HG03342 (cell line): ENCODE measurements at regions not wholly inside any gene's neighbourhood (a gene's known extent, or its start where the extent isn't known, plus 50 kb on each side); places are given as distances from the start of the nearest gene placed in this dataset.
"Not testable (repeated sequence)": the region's sequence is repeated elsewhere in the genome, so short reads cannot be mapped to it uniquely, and the experiment has no call there.

ENCODE experiments used
- ATAC-seq: cut with Tn5 transposase; IDR thresholded peaks from one replicate; pipeline ENCODE4 v1.9.1; 2021; ENCODE audit warnings: mild to moderate bottlenecking, moderate library complexity; ENCODE audit not compliant: unreplicated experiment

DNA sequence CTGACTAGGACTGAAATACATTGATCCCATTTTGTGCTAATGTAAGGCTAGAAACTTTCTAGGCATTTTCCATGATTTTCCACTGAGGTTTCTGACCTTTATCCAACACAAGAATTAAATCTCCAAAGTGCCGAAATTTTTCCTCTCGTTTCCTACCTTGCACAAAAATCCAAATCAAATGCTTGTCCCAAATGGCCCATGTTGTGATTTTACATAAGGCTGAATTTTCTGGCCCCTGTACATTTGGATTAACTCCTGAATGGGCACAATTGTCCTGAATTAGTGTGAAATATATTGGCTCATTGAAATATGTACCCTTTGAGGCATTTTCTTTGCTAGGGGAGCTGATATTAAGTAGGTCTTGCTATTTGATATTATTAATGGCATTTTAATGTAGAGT, 105.6 kb upstream of the CBLB start:
- no peak for ATAC-seq

GRCh38 chr3:105976196-105976595, 107.4 kb upstream of the CBLB start:
- no peak for ATAC-seq

DNA sequence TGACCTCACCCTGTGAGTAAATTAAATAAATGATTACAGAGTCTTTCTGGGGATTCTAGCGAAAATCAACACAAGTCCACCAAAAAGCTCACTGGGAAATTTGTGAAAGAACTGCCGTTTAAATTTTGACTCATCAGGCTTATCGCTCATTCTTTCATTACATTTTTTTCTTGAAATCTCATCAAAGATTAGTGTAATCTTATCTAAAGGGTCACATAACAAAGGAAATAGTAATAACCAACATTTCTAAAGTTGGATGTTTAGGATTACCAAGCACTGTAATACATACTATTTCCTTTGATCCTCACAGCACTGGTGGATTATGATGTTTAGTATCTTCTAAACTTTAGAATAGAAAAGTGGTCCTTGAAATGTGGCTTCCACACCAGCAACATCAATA, 111.1 kb upstream of the CBLB start:
- ATAC-seq = no peak

- ATAC-seq = no peak
These were observed 113.4 kb upstream of the CBLB start for GRCh38 chr3:105982207-105982606.

DNA sequence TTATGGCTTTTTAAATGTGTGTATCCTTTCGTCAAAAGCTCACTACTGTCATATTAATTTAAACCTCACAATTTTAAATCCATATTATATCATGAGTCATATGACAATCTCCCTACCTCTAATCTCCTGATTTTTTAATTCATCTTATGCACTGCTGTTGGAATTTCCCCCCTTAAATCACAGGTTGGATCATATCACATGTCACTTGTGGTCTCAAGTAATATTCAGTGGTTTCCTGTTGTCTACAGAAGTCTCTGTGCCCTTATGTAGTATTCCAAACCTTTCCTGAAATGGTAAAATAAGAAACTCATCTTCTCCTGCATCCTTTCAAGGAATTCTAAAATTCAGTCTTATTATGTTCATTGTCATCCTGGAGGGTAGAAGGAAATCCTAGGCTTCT, 116.0 kb upstream of the CBLB start:
- ATAC-seq = no peak

DNA sequence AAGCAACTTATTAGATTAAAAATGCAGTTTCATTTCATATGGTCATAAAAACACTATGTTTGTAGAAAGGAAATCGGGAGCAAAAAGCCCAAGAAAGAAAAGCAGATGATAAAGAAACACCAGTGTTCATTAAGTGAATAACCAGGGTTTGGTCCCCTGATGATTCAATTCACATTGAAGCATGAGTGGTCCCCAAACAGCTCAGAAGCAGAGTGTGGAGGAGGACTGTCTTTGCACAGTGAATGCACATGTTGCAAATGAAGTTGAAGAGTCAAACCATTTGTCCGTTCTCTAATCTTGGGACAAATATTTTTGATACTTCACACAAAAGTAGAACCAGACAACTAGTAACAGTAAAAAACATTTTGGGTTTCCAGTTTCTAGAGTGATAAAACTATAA, 117.5 kb upstream of the CBLB start:
- ATAC-seq = not testable (repeated sequence)

DNA sequence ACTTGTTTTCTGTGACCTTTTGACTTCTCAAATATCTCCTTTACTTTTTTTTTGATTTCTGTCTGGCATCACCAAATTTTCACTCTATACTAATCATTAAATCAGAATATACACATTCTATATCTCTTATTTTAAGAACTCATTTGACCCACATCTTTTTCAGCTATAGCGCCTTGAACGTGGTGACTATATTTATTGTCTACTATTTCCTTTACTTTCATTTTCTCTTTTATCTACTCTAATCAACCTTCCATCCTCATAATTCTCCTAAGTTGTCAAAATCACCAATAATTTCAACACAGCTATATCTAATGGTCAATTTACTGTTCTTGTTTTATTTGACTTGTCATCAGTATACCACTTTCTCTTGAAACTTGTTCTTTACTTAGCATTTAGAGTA, 119.0 kb upstream of the CBLB start:
- no peak for ATAC-seq

DNA sequence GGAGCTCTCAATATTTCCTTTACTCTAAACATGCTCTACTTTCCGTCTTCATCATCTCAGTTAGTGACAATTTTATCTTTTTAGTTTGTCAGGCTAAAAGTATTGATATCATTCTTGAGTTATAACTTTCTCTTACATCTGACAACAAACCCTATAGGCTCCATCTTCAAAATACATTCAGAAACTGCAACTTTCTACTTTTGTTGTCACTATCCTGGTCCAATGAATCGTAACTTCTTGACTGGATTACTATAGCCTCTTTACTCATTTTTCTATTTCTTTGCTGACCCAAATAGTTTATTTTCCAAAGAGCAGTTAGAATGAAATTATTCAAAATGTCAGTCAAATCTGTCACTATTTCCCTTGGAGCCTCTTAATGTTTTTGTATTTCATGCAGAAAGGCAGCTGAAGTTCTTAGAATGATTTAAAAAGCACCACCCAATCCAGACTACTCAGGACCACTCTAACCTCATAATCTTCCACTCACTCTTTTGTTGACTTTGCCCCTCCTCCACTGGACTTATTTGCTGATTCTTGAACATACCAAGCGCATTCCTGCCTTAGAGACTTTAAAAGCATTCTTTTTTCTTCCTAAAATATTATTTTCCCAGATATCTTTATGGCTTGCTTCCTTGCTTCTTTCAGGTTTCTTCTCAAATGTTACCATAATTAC, 119.9 kb upstream of the CBLB start:
- no peak for ATAC-seq

- ATAC-seq = no peak
These were observed 128.0 kb upstream of the CBLB start for GRCh38 chr3:105996781-105997180.

DNA sequence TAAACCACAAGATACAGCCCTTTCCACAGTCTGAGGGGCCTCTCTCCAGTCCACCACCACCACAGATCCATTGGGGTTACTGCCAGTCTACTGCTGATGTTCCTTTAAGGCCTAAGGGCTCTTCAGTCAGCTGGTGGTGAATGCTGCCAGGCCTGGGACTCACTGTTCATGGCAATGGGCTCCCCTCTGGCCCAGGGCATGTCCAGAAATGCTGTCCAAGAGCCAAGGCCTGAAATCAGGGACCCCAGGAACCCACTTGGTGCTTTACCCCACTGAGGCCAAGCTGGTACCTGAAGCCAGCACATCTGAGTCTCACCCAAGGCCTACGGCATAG, 128.6 kb upstream of the CBLB start:
- ATAC-seq = no peak

- ATAC-seq = no peak
These were observed 129.2 kb upstream of the CBLB start for GRCh38 chr3:105997800-105998526.

GRCh38 chr3:105999856-106000255, 131.0 kb upstream of the CBLB start:
- no peak for ATAC-seq

DNA sequence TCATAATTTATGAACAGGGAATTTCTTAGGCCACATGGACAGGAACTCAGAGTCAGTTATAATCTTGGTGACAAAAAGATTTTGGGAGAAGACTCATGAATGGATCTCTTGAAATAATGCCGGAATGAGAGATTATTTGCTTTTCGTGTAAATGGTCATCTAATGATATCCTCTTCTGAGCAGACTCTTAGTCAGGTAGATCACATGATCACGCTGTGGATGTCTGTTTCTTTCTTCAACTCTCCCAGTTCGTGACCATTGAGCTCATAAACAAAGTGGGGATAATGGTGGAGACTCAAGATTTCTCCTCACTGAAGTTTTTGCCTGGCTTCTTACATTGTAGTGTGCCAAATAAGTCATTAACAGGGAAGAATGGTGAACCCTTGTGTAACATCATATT, 133.1 kb upstream of the CBLB start:
- no peak for ATAC-seq

DNA sequence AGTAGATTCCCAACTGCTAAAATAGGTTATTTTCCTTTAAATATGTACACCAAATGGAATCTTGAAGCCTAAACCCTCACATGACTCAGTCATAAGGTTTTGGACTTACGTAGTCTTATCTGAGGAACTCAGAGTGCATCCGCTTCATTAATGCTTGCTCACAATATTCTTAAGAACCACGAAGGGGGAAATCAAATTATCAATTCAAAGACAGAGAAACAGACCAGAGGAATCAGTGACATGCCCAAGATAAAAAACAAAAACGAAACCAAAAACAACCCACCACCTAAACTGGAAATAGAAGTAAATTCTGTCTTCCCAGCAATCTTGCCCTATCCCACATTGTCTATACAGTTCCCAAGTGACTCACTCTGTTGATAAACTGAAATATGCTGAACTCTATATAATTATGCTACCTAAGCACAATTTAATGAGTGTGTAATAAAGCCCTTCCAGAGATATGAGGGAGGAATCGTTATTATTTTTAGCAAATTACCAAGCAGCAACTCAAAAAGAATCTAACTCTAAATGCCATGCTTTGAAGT, 135.4 kb upstream of the CBLB start:
- ATAC-seq = no peak

DNA sequence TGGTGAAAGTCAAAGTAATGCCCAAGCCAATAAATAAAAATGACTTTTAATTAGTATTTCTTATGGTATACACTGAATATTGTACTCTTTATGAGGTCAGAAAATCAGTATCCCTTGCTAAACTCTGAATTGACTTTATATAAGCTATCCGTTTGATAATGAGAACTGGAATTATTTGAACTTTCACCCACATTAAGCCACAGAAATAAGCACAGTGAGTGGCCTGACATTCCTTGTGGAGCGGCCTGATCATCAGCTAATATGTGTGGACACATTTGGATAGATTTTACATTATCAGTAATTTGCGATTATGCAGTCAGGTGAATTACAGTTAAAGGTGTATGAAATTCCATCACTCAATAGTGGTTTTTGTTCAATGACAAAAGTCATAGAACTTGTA, 136.0 kb upstream of the CBLB start:
- ATAC-seq = no peak

GRCh38 chr3:106006001-106006400, 137.2 kb upstream of the CBLB start:
- no peak for ATAC-seq

DNA sequence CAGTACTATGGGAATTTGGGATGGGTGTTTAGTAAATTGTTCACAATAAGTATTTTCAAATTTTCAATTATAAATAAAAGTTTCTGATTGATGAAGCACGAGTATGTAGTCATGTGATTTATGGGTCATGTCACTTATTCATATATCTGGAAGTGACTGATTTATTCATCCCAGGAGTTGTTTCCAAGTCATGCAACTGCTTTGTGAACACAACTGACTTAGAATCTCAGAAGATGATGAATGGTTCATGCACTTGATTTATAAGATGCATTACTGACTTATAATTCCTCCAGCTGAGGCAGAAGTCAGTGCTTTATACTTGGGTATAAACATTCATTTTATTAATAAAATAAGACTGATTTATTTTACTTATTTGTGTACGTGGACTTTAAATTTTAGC, 137.8 kb upstream of the CBLB start:
- ATAC-seq = no peak

GRCh38 chr3:106007512-106007911, 138.7 kb upstream of the CBLB start:
- ATAC-seq = no peak

- ATAC-seq = no peak
These were observed 140.0 kb upstream of the CBLB start for GRCh38 chr3:106008766-106009165.

DNA sequence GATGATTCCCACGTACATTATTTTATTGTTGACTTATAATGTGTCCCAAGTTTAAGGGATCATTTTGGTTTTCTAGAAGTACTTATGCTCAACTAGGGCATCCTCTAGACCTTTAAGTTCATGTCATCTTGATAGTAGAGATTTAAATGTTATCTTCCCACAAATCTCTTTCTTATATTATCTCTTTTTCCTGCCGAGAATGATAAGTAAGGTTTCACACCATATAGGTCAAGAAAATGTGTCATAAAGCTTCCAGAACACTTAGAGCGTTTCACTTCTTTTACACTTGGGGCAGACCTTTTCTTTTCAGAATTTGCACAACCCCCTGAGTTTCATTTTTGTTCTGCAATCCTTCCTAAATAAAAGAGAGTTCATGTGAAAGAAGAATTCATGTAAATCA, 142.0 kb upstream of the CBLB start:
- no peak for ATAC-seq

- no peak for ATAC-seq
These were observed 145.2 kb upstream of the CBLB start for GRCh38 chr3:106013971-106014370.

GRCh38 chr3:106014518-106014917, 145.7 kb upstream of the CBLB start:
- ATAC-seq = no peak

DNA sequence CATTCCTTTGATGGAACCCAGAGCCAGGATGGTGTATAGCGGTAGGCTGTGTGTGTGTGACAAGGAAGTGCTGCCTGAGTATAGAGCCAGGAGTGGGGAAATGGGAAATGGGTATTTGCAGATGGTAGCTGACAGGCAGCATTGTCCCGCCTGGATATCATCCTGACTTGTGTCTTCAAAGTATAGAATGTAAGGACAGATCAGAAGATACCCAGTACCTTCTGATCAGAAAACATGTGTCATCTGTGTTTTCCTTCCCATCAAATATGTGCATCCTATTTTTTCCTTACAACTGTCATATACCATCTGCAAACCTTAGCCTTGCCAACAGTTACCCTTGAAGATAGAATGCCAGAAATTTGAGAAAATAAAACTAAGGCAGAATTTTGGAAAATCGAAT, 146.2 kb upstream of the CBLB start:
- no peak for ATAC-seq
